Astrocyte of the cerebellum (primary cell): ENCODE measurements at regions not wholly inside any gene's neighbourhood (a gene's known extent, or its start where the extent isn't known, plus 50 kb on each side); places are given as distances from the start of the nearest gene placed in this dataset.

Experiments
- DNase-seq: peaks from one replicate; pipeline ENCODE4 v3.0.0-alpha.2; 2011; ENCODE audit warnings: low read depth
- H3K4me3 ChIP-seq: 2 replicates; pipeline ENCODE4 v1.5.1; 2011; ENCODE audit warnings: mild to moderate bottlenecking, low read depth, low read length, moderate library complexity
- in situ Hi-C: cut with HindIII; loops from 2 replicates; pipeline ENCODE4 v1.10.0; 2017; ENCODE audit warnings: low sequenced_read_pairs
- TF ChIP-seq, protein P1 (sequence below): IDR thresholded peaks from 2 replicates; pipeline ENCODE4 v1.5.1; 2012; ENCODE audit warnings: low read length, low read depth, moderate library complexity, mild to moderate bottlenecking; ENCODE audit errors: missing control alignments

DNA sequence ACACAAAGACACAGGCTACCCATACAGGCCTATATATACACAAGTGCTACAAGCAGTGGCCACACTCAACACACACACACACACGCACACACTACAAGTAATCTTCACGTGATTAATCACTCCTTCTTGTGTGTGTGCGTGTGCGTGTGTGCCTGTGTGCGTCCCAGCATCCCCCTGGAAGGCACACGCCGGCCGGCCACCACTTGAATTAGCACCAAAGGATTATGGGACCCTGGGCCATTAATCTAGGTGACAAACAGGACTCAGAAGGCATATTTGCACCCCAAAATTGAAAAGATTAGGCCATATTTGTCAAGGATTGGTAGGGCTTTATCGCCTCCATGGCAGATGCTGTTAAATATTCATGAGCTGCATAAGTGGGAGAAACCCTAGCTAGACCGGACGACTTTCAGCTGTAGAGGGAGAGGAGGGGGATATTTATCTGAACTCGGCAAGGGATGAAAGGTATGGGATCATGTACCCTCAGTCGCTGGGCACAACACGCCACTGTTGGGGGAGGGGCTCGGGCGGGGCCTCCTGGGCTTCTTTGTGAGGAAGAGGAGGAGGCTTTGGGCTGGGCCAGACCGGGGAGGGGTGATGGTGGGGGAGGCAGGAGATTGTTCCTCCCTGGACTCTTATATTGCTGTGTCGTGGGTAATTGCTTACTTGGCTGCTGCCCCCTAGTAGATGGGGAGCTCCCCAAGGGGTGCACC is 89.6 kb upstream of the LHX5 start:
- no peak overlapping the region for H3K4me3 ChIP-seq
- in situ Hi-C loops, result no loop called here
- no peak for DNase-seq

DNA sequence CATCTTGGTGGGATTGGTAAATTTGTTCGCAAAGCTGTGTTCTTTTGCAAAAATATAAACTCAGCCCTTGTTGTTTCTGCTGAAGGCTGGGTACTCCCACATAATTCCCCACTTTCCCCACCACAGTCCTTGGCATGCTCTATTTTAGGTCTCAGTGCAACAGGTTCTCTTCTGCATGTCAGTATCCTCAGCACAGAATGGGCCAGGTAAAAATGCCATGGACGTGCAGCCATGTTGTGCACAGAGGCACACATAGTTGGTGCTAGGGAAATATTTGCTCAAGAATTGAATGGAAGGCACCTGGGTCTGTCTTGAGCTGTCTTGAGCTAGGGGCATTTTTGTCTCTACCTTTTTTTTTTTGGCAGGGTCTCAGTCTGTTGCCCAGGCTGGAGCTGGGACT is 87.8 kb upstream of the LHX5 start:
- H3K4me3 ChIP-seq, result no peak overlapping the region
- in situ Hi-C loops, result no loop called here
- no peak for DNase-seq
- TF ChIP-seq, protein P1, sequence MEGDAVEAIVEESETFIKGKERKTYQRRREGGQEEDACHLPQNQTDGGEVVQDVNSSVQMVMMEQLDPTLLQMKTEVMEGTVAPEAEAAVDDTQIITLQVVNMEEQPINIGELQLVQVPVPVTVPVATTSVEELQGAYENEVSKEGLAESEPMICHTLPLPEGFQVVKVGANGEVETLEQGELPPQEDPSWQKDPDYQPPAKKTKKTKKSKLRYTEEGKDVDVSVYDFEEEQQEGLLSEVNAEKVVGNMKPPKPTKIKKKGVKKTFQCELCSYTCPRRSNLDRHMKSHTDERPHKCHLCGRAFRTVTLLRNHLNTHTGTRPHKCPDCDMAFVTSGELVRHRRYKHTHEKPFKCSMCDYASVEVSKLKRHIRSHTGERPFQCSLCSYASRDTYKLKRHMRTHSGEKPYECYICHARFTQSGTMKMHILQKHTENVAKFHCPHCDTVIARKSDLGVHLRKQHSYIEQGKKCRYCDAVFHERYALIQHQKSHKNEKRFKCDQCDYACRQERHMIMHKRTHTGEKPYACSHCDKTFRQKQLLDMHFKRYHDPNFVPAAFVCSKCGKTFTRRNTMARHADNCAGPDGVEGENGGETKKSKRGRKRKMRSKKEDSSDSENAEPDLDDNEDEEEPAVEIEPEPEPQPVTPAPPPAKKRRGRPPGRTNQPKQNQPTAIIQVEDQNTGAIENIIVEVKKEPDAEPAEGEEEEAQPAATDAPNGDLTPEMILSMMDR, result no peak

More for the DNA sequence above, 89.6 kb upstream of the LHX5 start:
- TF ChIP-seq, protein P1, result no peak

DNA sequence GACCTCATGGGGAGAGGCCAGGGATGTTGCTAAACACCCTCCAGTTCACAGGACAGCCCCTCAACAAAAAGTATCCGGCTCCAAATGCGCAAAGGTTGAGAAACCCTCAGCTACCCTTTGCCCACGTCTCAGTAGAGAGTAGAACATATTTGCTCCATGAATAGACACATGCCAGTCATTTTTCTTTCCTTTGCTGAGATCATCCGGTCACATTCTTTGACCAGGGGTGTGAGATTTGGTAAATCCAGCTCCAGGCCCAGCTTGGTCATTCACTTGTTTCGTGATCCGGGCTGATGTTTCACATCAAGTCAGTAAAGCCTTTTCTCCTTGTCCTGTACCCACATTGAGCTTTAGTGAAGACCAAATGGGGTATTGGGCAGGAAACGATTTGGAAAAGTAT is 83.6 kb upstream of the LHX5 start:
- in situ Hi-C loops, result no loop called here
- TF ChIP-seq, protein P1, result no peak
- no peak overlapping the region for H3K4me3 ChIP-seq
- no peak for DNase-seq

- H3K4me3 ChIP-seq, result no peak overlapping the region
- in situ Hi-C loops, result no loop called here
- DNase-seq, result no peak
- TF ChIP-seq, protein P1, result no peak
These were observed 81.1 kb upstream of the LHX5 start for GRCh38 chr12:113552760-113553159.

DNA sequence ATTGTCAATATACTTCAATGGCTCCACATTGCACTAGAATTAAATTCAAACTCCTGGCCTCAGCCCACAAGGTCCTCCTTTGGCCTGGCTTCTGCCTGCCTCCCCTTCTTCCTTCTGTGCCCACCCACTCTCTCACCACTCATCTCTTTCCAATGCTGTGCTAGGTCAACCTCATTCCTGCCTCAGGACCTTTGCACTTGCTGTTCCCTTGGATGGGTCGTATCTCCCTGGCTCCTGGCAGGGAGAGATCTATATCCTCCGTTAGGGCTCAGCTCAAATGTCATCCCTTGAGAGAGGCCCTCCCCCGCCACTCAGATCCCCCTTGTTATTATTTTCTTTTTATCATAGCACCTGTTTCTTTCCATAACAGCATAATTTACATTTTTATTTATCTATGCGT is 79.9 kb upstream of the LHX5 start:
- no peak overlapping the region for H3K4me3 ChIP-seq
- no peak for DNase-seq
- TF ChIP-seq, protein P1, result no peak
- in situ Hi-C loops, result no loop called here

DNA sequence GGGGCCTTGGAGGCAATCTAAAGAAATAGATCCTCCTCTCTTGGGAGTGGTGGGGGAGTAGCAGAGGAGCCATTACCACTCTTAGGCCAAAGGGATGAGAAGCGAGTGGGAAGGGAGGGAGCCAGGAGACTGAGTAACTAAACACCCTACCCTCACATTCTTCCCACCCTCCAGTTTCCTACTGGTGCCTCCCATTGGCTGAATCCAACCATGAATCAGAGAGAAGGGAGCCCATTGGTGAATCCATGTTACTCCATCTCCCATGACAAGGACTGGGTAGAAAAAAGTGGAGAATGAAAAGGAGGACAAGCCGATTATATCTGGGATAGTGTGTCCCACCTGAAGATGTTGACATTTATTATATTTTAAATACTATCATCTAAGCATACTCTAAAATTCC is 76.8 kb upstream of the LHX5 start:
- in situ Hi-C loops, result no loop called here
- TF ChIP-seq, protein P1, result no peak
- DNase-seq, result no peak
- no peak overlapping the region for H3K4me3 ChIP-seq
